D721Med (cell line): ENCODE measurements at regions not wholly inside any gene's neighbourhood (a gene's known extent, or its start where the extent isn't known, plus 50 kb on each side); places are given as distances from the start of the nearest gene placed in this dataset.

Source experiments
- DNase-seq: peaks from one replicate; pipeline ENCODE4 v3.0.0; 2011; ENCODE audit warnings: low spot score; ENCODE audit not compliant: insufficient read length
- FAIRE-seq: peaks from 2 replicates; lab custom pipeline; 2011; peaks lifted over from hg19 to GRCh38; lab: Jason Lieb, UNC
- TF ChIP-seq, protein P1 (sequence below): IDR thresholded peaks from 2 replicates; pipeline ENCODE4 v1.5.1; 2012; ENCODE audit warnings: mild to moderate bottlenecking, control low read depth; ENCODE audit not compliant: insufficient read depth; ENCODE audit errors: missing control alignments

GRCh38 chr9:1698991-1699390, 316.2 kb upstream of the SMARCA2 start:
- FAIRE-seq (no peak), DNase-seq (no peak)
- TF ChIP-seq, protein P1, sequence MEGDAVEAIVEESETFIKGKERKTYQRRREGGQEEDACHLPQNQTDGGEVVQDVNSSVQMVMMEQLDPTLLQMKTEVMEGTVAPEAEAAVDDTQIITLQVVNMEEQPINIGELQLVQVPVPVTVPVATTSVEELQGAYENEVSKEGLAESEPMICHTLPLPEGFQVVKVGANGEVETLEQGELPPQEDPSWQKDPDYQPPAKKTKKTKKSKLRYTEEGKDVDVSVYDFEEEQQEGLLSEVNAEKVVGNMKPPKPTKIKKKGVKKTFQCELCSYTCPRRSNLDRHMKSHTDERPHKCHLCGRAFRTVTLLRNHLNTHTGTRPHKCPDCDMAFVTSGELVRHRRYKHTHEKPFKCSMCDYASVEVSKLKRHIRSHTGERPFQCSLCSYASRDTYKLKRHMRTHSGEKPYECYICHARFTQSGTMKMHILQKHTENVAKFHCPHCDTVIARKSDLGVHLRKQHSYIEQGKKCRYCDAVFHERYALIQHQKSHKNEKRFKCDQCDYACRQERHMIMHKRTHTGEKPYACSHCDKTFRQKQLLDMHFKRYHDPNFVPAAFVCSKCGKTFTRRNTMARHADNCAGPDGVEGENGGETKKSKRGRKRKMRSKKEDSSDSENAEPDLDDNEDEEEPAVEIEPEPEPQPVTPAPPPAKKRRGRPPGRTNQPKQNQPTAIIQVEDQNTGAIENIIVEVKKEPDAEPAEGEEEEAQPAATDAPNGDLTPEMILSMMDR = no peak

GRCh38 chr9:1701113-1701512, 314.0 kb upstream of the SMARCA2 start:
- no peak for DNase-seq
- FAIRE-seq = no peak
- TF ChIP-seq, protein P1 = no peak

GRCh38 chr9:1702701-1703100, 312.4 kb upstream of the SMARCA2 start:
- TF ChIP-seq, protein P1 = no peak
- no peak for DNase-seq
- no peak for FAIRE-seq

DNA sequence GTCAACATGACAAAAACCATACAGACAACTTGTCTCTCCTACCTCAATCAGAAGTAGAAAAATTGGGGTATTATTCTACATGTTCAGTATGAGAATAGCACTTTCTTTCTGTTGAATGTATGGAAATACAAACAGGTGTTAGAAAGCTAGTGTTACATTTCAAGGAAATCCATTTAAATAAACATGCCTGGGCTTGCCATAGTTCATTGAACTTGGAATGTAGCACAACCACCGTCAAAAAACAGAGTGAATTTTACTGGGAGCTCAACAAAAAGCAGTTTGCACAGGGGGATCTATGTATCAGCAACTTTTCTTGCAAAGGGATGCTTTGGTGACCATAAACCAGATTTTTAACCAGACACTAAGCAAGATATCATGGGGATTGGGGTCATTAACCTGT, 307.9 kb upstream of the SMARCA2 start:
- FAIRE-seq = no peak

DNA sequence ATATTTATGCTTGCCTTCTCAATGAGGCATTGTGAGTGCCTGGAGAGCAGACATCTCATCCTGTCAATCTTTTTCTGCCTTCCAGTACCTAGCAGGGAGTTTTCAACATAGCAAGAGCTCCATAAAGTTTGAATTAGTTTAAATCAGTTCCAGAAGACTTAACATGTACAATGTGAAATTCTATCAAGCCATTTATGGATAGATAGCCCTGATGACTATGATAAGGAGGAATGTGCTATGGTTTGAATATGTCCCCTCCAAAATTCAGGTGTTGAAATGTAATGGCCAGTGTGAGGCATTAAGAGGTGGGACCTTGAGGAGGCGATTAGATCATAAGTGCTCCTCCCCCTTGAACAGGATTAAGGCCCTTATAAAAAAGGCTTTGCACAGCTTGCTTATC, 306.9 kb upstream of the SMARCA2 start:
- DNase-seq = no peak
- TF ChIP-seq, protein P1 = no peak
- no peak for FAIRE-seq

More for the DNA sequence above, 307.9 kb upstream of the SMARCA2 start:
- DNase-seq = no peak
- TF ChIP-seq, protein P1 = no peak

DNA sequence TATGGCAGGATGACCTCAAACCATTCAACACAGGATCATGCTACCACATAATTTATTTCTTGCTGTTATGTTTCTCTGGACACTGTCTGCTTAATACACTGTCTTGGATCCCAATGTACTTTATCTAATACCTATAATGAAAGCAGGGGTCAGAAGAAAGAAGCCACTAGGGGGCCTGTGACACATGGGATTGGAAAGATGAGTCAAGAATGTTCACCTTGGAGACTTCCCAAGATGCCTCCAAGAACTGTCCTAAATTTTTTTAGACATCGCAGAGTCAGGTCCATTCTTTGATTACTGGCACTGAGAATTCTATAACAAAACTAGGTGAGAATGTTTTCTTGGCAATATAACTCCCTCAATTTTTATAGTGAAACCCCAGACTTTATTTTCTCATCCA, 305.8 kb upstream of the SMARCA2 start:
- TF ChIP-seq, protein P1 = peak; percentile 28
- FAIRE-seq (no peak), DNase-seq (no peak)

DNA sequence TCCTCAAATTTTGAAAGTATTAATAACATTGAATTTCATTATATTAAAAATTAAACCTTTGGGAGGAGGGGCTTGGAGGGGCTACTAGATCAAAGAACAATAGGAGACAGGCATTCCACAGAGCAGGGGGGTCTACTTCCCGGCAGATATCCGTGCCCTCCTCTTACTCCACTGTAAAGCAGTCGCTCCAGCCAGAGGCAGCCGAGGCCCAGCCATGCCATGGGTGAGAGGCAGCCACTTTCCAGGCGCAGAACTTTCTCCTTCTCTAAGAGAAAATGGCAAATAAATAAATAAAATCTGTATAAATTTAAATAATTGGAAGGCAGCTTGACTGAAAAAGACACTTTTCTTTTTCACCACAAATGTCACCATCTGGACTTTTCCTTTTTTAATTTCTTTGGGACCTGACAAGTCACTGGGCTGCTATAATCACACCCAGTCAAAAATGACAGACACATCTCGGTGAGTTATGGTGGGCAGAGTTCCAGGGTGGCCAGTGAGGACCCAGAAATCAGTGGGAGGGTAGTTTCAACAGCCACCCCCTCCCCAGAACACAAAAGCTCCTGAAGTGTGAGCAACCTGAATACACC, 302.2 kb upstream of the SMARCA2 start:
- TF ChIP-seq, protein P1 = no peak
- DNase-seq = no peak
- FAIRE-seq = no peak
